ENCODE measurements at regions not wholly inside any gene's neighbourhood (a gene's known extent, or its start where the extent isn't known, plus 50 kb on each side); places are given as distances from the start of the nearest gene placed in this dataset.
"Not testable (repeated sequence)": the region's sequence is repeated elsewhere in the genome, so short reads cannot be mapped to it uniquely, and the experiment has no call there.

DNA sequence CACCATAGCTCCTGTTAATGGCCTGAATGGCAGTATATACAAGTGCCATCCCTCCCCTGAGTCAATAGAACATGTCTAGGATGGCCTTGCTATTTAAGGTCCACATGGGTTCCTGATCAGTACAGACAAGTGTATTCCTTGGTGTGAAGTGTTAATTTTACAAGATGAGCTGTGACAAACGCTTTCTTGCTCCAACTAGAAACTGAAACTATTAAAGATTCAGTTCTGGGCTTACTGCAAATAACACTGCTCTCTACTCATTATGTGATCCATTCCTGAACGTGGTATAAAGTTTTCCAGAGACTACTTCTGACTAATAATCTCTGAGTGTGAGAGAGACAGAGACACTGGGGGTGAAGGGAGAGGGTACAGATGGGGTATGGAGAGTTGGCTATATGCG, 198.0 kb upstream of the FBXL4 start:
- Histone ChIP-seq H3K27ac (ENCODE audit: low read depth, low read length) (no peak overlapping the region), H3K27me3 (ENCODE audit: control insufficient read depth, insufficient read depth, low read length) (no peaks in the 10 kb centered on the region), H3K4me3 (ENCODE audit: low read depth, low read length) (no peak overlapping the region), H3K9me3 (ENCODE audit: control insufficient read depth, insufficient read depth, low read length) (no peaks in the 10 kb centered on the region; the same call in 1 of the 2 replicates)
- TF ChIP-seq, protein P1, sequence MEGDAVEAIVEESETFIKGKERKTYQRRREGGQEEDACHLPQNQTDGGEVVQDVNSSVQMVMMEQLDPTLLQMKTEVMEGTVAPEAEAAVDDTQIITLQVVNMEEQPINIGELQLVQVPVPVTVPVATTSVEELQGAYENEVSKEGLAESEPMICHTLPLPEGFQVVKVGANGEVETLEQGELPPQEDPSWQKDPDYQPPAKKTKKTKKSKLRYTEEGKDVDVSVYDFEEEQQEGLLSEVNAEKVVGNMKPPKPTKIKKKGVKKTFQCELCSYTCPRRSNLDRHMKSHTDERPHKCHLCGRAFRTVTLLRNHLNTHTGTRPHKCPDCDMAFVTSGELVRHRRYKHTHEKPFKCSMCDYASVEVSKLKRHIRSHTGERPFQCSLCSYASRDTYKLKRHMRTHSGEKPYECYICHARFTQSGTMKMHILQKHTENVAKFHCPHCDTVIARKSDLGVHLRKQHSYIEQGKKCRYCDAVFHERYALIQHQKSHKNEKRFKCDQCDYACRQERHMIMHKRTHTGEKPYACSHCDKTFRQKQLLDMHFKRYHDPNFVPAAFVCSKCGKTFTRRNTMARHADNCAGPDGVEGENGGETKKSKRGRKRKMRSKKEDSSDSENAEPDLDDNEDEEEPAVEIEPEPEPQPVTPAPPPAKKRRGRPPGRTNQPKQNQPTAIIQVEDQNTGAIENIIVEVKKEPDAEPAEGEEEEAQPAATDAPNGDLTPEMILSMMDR (IDR thresholded peaks at IDR 0.05; ENCODE audit: low read depth, low read length) = no peak
- CTCF ChIA-PET = no interaction called here
- no peak for DNase-seq (ENCODE audit: low read depth, low spot score)
- POLR2A ChIA-PET = no interaction called here

DNA sequence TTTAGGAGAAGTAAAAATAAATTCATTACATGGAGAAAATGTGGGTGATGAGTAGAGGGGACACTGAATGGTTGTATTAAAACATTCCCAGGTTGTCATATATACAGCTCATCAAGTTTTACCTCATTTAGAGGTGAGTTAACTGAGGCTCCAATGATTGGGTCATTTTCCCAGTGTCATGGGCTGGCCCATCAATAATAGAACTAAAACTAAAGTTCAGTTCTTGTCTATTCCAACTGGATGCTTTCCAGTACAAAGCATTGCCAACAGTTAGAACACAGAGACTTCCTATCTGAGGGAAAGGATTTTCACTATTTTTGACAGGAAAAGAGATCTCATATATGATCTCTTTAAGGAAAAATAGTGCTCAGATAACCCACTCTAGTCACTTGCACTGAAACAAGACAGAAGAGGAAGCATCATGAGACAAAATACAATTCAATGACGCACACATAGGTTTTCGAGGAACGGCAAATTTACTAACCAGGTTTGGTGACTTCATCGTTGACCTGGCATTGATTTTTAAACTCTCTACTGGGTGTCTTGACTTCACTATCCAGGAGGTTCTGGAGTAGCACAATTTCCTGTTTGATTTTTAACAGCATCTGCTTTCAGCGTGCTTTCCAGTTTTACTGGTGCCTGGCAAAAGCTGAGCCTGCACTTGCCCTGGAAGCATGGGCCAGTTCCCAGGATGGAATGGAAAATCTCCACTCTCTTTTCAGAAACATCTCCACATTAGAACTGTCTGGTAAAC, 195.5 kb upstream of the FBXL4 start:
- CTCF ChIA-PET = interaction anchor here (1.2 kb wide), 1 partner anchor 24 kb away, joined by 3 read pairs; no protein-coding TSS in a partner anchor
- POLR2A ChIA-PET = no interaction called here
- Histone ChIP-seq H3K4me3 (ENCODE audit: low read depth, low read length) (no peak overlapping the region), H3K9me3 (ENCODE audit: control insufficient read depth, insufficient read depth, low read length) (no peaks in the 10 kb centered on the region; the same call in 1 of the 2 replicates), H3K27me3 (ENCODE audit: control insufficient read depth, insufficient read depth, low read length) (no peaks in the 10 kb centered on the region), H3K27ac (ENCODE audit: low read depth, low read length) (no peak overlapping the region)
- TF ChIP-seq, protein P1 (IDR thresholded peaks at IDR 0.05; ENCODE audit: low read depth, low read length) = no peak
- no peak for DNase-seq (ENCODE audit: low read depth, low spot score)

DNA sequence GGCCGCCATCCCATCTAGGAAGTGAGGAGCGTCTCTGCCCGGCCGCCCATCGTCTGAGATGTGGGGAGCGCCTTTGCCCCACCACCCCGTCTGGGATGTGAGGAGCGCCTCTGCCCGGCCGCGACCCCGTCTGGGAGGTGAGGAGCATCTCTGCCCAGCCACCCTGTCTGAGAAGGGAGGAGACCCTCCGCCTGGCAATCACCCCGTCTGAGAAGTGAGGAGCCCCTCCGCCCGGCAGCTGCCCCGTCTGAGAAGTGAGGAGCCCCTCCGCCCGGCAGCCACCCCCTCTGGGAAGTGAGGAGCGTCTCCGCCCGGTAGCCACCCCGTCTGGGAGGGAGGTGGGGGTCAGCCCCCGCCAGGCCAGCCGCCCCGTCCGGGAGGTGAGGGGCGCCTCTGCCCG, 194.2 kb upstream of the FBXL4 start:
- DNase-seq (ENCODE audit: low read depth, low spot score); POLR2A ChIA-PET; H3K4me3 ChIP-seq (ENCODE audit: low read depth, low read length); H3K27ac ChIP-seq (ENCODE audit: low read depth, low read length); H3K27me3 ChIP-seq (ENCODE audit: control insufficient read depth, insufficient read depth, low read length); H3K9me3 ChIP-seq (ENCODE audit: control insufficient read depth, insufficient read depth, low read length); CTCF ChIA-PET: not testable (repeated sequence)

DNA sequence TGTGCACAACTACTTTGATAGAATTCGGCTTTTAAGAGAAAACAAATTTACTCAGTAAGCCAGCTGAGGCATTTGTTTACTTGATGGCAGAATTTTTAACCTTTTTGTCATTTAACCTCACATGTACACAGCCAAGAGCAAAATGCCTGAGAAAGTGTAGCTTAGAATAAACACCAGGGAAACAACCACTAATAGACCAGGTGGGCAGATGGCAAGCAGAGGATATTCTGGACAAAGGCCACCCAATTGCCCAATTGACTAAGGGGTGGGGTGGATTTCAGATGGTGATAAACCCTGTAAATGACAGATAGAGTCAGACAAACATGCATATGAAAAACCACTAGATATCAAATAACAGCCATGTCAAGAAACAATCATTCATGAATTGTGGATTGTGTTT, 190.7 kb upstream of the FBXL4 start:
- Histone ChIP-seq H3K9me3 (ENCODE audit: control insufficient read depth, insufficient read depth, low read length) (no peaks in the 10 kb centered on the region; the same call in 1 of the 2 replicates), H3K27me3 (ENCODE audit: control insufficient read depth, insufficient read depth, low read length) (no peaks in the 10 kb centered on the region), H3K4me3 (ENCODE audit: low read depth, low read length) (no peak overlapping the region), H3K27ac (ENCODE audit: low read depth, low read length) (no peak overlapping the region)
- TF ChIP-seq, protein P1 (IDR thresholded peaks at IDR 0.05; ENCODE audit: low read depth, low read length) = no peak
- ChIA-PET POLR2A (no interaction called here), CTCF (interaction anchor here (0.6 to 1.6 kb wide), 3 partner anchors 12 to 18 kb away, joined by 3 to 9 read pairs (median 4); no protein-coding TSS in a partner anchor)
- no peak for DNase-seq (ENCODE audit: low read depth, low spot score)

DNA sequence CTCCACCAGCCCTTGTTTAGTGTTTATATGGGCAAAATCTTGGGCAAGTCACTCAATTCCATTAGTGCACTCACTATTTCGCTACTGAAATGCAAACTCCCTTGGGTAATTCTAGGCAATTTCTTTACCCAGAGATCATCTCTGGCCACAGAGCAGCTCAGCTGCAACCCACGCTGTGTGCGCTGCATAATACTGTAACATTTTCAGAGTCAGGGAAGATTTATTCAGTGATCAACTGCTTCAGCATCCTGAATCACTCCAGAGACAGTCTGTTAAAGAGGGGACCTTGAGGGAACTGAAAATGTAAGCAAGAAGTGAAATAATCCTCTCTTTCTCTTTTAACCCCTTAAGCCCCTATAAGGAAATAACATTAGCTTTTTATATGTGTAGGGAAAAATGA, 189.6 kb upstream of the FBXL4 start:
- DNase-seq (ENCODE audit: low read depth, low spot score) = no peak

More for the DNA sequence above, 189.6 kb upstream of the FBXL4 start:
- TF ChIP-seq, protein P1 (IDR thresholded peaks at IDR 0.05; ENCODE audit: low read depth, low read length) = no peak
- ChIA-PET CTCF (interaction anchor here (0.7 to 1.0 kb wide), 2 partner anchors 10 to 18 kb away, joined by 3 to 4 read pairs; no protein-coding TSS in a partner anchor), POLR2A (no interaction called here)
- H3K4me3 ChIP-seq (ENCODE audit: low read depth, low read length) = no peak overlapping the region
- no peaks in the 10 kb centered on the region; the same call in 1 of the 2 replicates for H3K9me3 ChIP-seq (ENCODE audit: control insufficient read depth, insufficient read depth, low read length)
- no peak overlapping the region for H3K27ac ChIP-seq (ENCODE audit: low read depth, low read length)
- no peaks in the 10 kb centered on the region for H3K27me3 ChIP-seq (ENCODE audit: control insufficient read depth, insufficient read depth, low read length)
